HG03575 (cell line): ENCODE measurements at regions not wholly inside any gene's neighbourhood (a gene's known extent, or its start where the extent isn't known, plus 50 kb on each side); places are given as distances from the start of the nearest gene placed in this dataset.

Experiments used
- ATAC-seq: cut with Tn5 transposase; IDR thresholded peaks from one replicate; pipeline ENCODE4 v1.9.1; 2021; ENCODE audit not compliant: unreplicated experiment, insufficient number of reproducible peaks, low FRiP score; ENCODE audit errors: extremely low read depth

DNA sequence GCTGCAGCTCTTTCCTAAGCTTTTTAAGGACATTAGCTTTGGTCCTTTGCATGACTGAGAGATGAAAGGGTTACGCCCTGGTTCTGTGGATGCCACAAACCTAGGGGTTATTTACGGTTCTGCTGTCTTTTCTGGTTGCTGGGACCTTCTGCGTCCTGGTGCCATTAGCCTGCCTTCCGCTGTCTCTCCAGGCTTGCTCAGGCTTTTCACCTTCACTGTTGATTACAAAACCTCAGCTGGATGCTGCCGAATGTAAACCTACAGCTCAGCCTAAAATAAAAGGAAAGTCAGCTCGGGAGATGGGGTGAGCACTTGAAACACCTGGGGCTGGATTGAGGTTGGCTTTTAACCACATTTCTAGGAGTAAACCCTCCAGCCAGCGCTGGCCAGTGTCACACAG is 130.9 kb upstream of the ARHGAP28 start:
- ATAC-seq = no peak

DNA sequence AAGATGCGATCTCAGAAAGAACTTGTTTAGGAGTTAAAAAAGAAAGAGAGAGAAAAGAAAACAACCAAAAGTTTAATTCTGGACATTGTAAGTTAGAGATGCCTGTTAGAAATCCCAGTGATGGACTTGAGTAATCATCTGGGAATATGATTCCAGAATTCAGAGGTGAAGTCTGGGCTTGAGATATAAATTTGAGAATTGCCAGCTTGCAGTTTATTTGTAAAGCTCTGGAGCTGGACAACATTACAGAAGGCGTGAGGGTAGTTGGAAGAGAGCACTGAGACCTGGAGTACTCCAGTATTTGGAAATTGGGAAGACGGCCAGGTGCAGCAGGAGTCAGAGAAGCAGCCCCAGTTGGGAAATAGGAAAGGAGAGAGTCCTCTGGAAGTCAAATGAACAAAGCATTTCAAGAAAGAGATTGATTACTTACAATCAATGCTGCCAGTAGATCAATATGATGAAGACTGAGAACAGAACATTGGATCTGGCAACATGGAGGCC is 128.8 kb upstream of the ARHGAP28 start:
- ATAC-seq = no peak

DNA sequence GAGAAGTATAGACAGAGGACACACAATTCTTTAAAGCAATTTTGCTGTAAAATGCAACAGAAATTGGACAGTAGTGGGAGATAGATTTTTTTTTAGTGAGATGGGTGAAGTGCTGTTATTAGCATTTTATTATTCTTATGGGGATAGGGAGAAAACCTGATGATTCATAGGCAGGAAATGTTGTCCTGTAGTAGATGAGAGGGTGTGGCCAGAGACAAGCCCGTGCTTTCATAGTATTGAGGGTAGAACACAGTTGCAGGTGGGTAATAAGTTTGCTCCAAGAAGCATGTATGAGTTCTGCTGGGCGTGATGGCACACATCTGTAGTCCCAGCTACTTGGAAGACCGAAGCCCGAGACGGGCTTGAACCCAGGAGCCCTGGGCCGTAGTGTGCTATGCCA is 128.3 kb upstream of the ARHGAP28 start:
- ATAC-seq = no peak

DNA sequence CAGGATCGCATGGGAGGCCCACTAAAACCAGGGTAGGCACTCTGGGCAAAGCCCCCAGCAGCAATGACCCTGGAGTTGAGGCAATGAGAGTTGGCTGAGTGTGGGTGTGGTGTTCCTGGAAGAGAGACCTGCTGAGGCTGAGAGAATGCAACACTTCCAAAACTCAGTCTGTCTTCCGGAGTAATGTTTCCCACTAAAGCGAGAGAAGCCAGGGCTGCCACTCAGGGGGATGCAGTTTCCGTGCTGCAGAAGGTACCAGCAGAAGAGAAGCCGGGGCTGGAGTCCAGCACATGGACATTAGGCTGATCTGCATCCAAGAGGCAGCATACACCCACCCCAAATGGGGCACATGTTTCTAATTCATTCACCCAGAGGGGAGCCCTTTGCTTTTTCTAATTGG is 127.2 kb upstream of the ARHGAP28 start:
- no peak for ATAC-seq

DNA sequence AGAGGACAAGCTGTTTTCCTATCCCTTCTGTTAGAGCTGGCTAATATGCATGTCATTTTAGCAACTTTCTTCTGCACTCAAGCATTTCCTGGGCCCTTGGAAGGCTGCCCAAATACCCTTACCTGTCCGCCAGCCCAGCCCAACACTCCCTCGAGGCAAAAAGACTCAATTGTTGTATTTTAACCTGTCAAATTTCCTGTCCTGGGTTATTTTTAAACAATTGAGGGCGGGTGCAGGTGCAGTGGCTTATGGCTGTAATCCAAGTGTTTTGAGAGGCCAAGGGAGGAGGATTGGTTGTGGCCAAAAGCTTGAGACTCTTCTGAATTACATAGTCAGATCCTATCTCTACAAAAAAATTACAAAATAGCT is 125.0 kb upstream of the ARHGAP28 start:
- no peak for ATAC-seq

DNA sequence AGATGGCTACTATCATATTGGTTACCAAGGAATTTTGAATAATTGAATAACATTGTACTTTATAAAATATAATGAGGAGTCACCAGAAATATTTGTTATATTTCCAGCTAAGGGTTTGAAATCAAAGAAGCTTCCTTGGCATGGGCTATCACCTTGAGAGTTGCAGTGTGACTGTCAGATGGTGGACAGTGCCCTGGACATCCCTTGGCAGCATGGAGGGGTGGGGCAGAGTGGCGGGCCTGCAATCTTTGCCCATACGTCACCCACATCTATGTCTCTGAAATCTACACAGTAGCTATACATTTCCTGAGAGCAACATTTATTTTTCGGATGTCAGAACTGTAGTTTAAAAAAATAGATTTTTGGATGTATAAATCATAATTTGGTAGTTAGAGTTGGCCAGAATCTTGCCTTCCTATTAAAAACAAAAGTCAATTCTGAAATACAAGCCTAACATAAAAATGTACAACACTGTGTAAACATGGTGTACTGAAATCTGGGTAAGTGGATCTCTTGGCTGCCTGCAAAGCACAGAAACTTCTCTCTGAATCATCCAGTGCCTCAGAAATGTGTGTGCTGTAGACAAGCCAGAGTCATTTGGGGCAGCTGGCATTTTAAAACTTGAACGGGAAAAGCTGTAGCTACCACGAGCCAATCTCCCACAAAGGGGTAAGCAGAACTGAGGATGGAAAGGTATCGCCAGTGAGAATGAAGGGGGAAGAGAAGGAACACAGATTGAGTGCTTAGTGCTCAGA is 124.2 kb upstream of the ARHGAP28 start:
- no peak for ATAC-seq

DNA sequence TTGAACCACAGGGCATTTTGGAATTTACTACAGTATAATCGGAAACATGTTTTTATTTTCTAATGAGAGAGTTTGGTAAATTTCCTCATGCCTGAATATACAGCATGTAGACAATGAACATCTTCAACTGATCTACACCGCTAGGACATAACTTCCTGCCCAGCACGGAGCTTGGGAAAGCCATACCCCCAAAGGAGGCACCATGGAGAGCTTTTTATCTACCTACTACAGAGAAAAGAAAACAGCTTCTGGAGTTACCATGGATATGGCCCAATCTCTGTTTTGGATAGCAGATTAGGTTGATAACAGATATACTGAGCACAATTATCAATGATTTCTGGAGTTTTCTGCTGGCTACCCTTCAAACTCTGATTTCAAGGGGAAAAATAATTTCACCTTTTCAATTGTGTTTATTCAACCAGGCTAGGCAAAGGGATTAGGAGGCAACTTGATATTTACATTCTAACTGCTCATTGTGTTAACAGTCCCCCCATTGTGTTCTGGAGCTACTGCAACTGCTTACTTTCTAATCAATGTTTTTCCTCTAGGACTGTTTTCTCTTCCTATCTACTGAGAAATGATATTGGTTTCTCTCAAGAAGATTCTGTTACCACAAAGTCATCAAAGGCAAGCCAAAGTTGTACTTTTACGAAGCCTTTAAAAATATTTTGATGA is 123.0 kb upstream of the ARHGAP28 start:
- ATAC-seq = no peak

DNA sequence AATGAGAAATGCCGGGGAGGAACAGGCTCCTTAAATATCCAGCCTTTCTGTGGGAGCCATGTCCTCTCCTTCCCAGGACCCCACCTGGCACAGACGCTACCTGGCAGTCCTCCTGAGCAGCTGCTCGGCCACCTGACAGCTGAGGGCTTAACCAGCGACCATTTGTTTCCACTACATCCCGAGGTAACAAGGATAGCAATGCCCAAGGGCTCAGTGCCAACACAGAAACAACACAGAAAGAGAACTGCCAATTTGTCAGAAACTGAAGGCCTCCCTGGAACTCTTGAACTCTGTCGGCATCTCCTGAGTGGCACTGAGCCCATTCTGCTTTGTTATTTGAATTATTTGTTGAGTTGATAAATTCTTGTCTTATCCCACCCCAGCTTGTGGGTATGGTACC is 122.2 kb upstream of the ARHGAP28 start:
- ATAC-seq = no peak

DNA sequence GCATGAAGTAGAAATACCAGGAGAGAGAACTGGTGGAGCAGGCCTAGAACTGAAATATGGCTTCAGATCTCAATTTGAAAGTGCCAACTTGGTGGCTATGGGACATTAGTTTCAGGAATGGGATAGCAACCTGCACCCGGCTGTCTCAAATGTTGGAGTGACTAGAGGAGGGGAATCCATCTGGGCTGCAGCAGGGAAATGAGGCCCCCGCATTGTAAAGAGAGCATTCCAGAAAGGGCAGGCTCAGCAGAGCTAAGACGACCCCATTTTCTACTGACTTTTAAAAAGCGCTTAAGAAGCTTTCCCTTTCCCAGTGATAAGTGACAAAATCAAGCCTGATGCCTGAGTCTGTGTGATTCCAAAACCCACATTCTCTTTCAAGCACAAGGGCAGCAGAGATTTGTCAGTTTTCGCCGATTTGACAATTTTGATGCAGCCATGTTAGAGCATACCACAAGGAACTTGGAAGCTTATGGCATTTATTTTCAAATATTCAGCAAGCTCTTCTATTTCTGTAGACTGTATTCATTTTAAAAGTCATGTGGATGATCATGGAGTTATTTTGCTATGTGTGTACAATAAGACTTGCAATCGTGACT is 119.8 kb upstream of the ARHGAP28 start:
- no peak for ATAC-seq

DNA sequence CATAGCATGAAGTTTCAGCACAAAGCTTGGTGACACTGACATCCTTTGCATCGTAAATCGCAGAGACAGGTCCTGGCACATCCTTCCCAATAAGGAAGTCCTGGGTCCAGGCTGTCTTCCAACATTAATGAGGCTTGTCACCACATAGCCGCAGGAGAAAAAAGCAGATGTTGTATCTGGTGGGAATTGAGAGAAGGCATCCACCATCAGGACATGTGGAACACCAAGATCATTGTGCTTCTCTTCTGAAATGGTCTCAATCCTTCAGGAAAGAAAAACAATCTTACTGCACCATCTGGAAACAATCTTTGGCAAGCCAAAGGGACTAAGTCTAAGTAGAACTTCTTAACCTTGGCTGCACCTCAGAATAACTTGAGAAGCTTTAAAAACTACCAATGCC is 119.0 kb upstream of the ARHGAP28 start:
- no peak for ATAC-seq

DNA sequence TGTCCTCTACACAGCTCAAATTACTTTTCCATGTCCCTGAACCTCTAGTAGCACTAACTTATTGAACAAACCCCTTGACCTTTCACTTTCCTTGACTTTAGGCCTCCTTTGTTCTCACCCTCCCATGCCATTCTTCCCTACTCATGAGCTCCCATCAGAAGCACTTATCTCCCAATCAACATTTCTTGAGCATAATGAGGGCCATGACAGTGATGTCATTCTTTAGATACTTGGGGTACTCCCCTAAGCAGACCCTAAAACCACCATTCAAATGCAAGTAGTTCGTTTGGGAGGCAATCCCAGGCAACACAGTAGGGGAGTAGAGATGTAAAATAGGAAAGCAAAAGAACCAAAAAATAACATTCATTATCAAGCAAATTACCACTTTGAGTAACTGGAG is 115.9 kb upstream of the ARHGAP28 start:
- ATAC-seq = no peak

DNA sequence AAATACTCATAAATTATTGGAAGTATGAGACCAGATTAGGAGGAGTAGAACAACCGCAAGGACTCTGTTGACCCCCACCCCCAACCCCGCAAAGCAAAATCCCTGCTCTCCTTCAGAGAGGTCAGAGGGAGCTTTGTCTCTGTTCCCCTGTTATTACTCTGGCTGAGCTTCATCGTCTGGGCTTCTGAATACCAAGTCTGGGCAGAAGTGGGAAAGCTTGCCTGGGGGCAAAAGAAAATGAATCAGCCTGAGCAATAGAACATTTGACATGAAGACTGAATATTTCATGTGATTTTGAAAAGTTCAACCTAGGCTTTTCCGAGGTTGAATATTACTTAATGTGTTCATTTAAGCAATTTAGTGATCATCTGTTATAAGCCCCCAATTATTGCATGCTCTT is 114.6 kb upstream of the ARHGAP28 start:
- ATAC-seq = no peak

DNA sequence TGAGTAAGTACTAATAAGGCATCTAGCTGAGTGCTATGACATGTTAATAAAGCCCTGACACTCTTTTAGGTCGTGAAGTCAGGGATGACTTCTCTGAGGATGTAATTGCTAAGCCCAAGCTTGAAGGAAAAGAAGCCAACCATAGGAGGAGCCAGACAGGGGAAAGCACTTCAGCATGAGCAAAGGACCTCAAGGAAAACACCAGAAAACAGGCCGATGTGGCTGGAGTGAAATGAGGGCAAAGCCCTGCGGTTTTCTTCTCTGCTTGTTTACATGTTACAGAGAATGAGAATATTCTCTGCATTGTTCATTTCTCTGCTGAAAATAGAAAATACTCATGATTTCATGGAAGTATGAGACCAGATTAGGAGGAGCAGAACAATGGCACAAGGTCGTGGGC is 112.5 kb upstream of the ARHGAP28 start:
- ATAC-seq = no peak

DNA sequence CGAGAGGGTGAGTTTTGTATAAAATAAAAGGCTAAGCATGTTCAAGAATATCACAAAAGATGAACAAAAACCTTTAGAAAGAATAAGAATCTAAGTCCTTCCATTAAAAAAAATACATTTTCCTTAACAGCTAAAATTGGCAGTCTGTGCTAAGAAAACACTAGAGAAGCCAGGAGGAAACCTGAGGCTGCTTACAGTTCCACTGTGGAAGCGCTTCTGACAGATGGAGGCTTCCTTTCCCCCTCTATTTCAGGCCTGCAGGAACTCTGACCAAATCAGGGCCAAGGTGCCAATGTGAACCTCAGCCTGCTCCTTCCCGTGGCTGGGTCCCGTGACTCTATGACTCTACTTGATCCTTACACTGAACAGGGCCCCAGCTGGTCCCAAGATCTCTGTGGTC is 108.1 kb upstream of the ARHGAP28 start:
- ATAC-seq = no peak

DNA sequence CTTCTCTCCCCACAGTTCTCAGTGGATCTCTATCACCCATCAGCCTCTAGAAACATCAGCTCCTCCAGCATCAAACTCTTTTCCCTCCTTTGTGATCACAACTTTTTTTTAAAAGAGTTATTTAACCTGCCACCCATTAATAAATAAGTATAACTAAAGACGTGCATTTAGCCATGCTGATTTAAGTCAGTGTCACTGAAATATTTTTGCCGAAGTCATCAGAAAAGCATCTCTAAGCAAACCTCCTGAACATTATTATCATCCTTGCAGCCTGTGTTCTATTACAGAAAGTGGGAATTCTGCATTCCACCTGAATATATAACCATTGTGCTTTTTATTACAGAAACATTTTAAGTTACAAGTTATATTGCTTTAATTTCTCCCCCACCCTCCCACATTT is 106.2 kb upstream of the ARHGAP28 start:
- ATAC-seq = no peak

DNA sequence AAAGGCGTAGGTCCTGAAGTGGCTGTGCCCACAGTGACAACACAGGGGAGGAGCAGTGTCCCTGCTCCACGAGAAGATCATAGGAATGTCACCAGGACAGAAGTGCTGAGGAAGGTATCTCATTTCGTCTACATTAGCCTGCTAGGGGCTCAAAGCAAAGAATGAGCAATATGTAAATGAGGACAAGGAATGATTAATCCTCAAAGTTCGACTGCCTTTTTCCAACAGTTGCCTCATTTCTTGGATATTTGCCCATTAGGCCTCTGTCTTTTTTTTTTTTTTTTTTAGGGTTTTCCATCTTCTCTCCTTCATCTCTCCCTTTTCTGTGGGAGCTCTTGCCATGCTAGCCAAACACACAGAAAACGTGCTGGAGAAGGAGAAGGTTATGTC is 105.2 kb upstream of the ARHGAP28 start:
- ATAC-seq = no peak

DNA sequence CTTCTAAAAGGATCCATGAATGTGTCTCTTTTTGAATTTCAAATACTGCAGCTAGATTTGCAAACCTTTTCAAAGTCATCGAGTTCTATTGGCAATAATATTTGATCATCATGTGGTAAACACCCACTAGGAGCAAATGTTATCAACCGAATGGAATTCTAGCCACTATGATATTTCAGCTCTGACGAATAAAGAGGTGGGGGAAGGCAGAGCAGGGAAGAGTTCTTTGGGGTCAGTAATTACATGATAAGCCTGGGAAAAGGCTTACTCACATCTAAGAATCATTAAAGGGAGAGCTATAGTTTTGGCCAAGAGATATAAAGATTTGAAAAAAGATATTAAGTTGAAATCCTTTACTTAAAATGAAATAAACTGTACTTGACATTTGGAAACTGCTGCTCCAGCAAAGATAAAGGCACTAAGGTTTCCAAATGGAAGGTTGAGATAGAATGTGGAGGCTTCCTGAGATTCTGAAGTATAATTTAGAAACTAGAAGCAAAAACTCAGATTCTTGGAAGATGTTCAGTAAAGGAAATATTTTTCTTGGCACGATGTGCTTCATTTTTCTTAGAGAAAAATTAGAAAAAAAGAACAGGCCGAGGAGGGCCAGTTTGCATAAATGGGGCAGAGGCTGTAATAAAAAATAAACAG is 104.7 kb upstream of the ARHGAP28 start:
- ATAC-seq = no peak

DNA sequence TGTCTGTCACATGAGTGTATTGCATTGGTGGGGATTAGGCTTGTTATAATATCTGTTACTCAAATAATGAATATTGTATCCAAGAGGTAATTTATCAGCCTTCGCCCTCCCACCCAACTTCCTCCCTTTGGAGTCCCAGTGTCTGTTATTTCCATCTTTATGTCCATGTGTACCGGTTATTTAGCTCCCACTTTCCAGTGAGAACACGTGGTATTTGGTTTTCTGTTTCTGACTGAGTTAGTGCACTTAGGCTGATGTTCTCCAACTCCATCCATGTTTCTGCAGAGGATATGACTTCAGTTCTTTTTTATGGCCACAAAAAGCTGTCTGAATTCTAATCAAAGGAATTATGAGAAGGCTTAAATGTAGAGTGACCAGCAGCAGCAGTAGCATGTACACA is 104.0 kb upstream of the ARHGAP28 start:
- ATAC-seq = no peak

DNA sequence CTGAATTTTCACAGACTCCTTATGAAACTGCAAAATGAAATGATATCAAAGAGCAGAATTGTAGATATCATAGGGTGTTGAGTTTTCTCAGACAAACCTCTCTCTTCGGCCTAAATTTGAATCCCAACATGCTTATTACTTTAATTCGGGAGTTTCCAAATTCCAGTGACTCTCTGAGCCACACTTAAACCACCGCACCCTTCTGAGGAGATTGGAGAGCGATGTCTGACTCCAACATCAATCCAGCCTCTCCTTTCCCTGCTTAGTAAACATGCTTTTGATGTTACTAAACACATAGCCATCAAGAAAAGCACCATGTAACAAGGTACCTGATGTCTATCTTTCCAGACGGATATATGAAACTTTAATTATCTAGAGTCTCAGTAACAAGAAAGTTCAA is 103.1 kb upstream of the ARHGAP28 start:
- ATAC-seq = no peak

DNA sequence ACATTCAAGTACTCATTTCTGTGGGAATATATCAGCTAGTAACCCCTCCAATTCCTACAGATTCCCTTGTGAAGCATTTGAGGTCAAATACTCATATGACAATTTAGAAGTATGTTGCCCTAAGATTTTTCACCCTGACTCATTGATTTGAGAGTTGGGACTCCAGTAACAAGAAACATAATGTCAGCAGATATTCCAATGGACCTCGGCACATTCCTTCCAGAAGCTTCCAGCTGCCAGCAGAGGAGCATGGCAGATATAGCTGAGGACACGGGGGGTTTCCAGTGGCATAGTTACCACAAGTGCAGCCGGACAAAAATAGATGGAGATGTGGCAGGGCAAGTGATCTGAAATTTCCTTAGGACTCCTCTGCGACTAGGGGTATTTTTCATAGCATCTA is 101.9 kb upstream of the ARHGAP28 start:
- no peak for ATAC-seq
